WTC11 (cell line): ENCODE measurements at regions not wholly inside any gene's neighbourhood (a gene's known extent, or its start where the extent isn't known, plus 50 kb on each side); places are given as distances from the start of the nearest gene placed in this dataset.

Experiments
- E2F1 ChIP-seq: sonication (generic); formaldehyde crosslinking; IDR thresholded peaks from 2 replicates; pipeline ENCODE4 v1.8.0; 2022; ENCODE audit warnings: mild to moderate bottlenecking, missing genetic modification reagents
- EMX1 ChIP-seq: fragments of 250-450 bp; sonication (Bioruptor Pico); IDR thresholded peaks from 2 replicates; pipeline ENCODE4 v1.8.0; 2021; ENCODE audit warnings: mild to moderate bottlenecking
- FOXP4 ChIP-seq: sonication (generic); formaldehyde crosslinking; IDR thresholded peaks from 2 replicates; pipeline ENCODE4 v1.8.0; 2022; ENCODE audit warnings: mild to moderate bottlenecking, missing genetic modification reagents
- USF2 ChIP-seq: sonication (generic); formaldehyde crosslinking; IDR thresholded peaks from 2 replicates; pipeline ENCODE4 v1.8.1; 2023; ENCODE audit warnings: mild to moderate bottlenecking, missing genetic modification reagents, moderate library complexity
- ZNF416 ChIP-seq: fragments of 250-450 bp; sonication (Bioruptor Pico); IDR thresholded peaks from 2 replicates; pipeline ENCODE4 v1.9.0; 2021; ENCODE audit warnings: mild to moderate bottlenecking, inconsistent platforms
- TF ChIP-seq, protein P1 (sequence below): fragments of 200-600 bp; IDR thresholded peaks from 2 replicates; pipeline ENCODE4 v1.8.0; 2022; ENCODE audit warnings: antibody characterized with exemption

GRCh38 chr10:91135113-91135512 is 85.3 kb upstream of the PCGF5 start:
- TF ChIP-seq USF2 (CRISPR knock-in tag): no peak
- no peak for TF ChIP-seq EMX1 (CRISPR knock-in tag)
- no peak for TF ChIP-seq FOXP4 (CRISPR knock-in tag)
- no peak for TF ChIP-seq ZNF416
- TF ChIP-seq, protein P1, sequence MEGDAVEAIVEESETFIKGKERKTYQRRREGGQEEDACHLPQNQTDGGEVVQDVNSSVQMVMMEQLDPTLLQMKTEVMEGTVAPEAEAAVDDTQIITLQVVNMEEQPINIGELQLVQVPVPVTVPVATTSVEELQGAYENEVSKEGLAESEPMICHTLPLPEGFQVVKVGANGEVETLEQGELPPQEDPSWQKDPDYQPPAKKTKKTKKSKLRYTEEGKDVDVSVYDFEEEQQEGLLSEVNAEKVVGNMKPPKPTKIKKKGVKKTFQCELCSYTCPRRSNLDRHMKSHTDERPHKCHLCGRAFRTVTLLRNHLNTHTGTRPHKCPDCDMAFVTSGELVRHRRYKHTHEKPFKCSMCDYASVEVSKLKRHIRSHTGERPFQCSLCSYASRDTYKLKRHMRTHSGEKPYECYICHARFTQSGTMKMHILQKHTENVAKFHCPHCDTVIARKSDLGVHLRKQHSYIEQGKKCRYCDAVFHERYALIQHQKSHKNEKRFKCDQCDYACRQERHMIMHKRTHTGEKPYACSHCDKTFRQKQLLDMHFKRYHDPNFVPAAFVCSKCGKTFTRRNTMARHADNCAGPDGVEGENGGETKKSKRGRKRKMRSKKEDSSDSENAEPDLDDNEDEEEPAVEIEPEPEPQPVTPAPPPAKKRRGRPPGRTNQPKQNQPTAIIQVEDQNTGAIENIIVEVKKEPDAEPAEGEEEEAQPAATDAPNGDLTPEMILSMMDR: no peak
- no peak for TF ChIP-seq E2F1 (CRISPR knock-in tag)
